ENCODE measurements at regions not wholly inside any gene's neighbourhood (a gene's known extent, or its start where the extent isn't known, plus 50 kb on each side); places are given as distances from the start of the nearest gene placed in this dataset.
A peak's percentile ranks its signal among the peaks of the same experiment; 100 is the strongest.

DNA sequence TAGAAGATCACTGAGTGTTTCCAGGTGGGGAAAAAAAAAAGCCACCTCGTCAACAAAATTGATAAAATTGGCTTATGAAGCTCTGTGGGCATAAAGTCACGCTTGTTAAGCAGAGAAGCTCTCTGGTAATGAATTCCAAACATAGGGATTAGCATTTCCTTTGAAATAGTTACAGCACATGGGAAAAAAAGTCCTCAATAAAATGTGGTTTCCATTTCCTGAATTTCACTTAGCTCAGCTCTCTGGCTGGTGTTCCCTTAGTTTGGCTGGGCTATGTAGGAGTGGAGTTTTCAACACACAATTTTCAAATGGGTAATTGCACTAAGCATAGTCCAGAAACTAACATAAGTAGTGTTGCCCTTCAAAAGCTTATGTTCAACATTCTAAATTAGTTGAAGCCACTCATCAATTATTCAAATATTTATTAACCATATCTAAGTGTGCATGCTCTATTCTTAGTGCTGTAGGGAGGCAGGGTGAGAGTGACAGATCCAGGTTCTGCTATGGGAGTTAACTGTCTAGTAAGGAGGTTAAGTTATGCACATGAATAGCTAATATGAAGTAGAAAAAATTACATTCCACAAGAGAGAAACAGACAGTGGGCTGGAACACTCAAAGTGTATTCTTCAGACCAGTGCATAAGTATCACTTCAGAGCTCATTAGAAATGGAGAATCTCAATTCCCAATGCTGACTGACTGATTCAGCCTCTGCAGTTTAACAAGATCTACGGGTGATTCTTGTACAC is 445.7 kb downstream of the SMARCA1 start:
- DNase-seq = peak; percentile 1

DNA sequence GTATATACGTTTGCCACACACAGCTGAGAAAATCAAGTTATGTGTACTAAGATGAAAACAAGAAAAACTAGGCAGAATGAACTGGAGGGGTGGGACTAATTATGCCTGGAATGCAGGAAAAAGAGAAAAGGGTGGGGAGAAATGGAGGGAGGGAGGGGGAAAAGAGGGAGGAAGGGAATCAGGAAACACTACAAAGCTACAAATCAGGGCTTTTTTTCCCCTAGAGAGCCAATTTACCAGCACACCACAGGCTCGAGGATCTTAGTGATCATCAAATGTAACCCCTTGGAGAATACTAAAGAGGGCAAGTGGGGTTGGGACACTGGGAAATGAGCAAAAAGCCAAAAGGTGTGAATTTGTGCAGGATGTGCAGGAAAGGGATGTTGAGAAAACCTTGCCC is 451.9 kb downstream of the SMARCA1 start:
- DNase-seq = no peak

GRCh38 chrX:129065895-129066294 is 457.4 kb downstream of the SMARCA1 start:
- DNase-seq = no peak

DNA sequence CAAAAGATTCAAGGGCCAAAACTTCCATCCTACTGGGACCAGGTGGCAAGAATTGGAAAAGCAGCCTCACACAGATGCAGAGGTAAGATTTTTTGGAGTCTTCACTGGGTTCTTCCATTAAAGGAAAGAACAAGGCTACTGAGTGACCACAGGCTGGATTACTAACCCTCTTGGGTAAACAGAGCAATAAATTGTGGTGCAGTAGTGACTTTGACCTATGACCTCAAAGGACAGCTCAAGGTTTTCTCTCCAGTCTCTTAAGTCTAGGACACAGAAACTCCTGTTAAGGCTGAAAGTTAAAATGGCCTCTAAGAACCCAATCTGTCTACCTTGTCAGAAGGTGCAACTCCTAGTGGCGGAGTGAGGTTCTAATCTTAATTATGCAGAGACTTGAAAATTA is 464.9 kb downstream of the SMARCA1 start:
- no peak for DNase-seq

DNA sequence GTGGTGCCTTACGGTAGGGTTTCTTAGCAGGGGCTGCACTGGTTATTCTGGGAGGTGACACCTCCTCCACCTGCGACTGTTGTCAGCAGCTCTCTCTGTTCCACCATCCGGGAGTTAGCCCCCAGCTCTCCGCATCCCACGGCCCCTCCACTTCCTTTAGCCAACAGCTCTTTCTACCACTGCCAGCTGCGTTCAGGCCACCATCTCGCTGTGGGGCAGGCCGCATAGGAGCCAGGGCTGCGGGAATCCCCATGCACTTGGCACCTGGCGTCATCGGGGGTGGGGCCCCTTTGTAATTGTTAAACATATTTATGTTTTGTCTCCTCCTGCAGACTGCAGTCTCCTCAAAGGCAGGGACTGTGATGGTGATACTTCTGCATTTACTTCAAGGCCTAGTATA is 480.2 kb downstream of the SMARCA1 start:
- no peak for DNase-seq

GRCh38 chrX:129041319-129041718 is 482.0 kb downstream of the SMARCA1 start:
- DNase-seq = no peak

DNA sequence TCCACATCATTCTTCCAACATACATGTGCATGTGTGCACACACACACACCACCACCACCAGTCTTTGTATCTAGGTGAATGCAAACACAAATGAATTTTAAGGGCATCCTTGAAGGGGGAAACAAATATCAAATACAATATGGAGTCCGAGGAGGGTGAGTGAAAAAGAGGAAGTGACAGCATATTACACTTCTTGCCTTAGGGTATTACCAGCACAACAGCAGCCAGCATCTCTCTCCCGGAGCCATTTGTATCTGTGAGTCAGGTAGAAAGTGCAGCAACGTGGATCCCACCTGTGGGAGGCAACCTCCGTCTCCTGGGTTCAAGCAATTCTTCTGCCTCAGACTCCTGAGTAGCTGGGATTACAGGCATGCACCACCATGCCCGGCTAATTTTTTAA is 483.2 kb downstream of the SMARCA1 start:
- DNase-seq = no peak

DNA sequence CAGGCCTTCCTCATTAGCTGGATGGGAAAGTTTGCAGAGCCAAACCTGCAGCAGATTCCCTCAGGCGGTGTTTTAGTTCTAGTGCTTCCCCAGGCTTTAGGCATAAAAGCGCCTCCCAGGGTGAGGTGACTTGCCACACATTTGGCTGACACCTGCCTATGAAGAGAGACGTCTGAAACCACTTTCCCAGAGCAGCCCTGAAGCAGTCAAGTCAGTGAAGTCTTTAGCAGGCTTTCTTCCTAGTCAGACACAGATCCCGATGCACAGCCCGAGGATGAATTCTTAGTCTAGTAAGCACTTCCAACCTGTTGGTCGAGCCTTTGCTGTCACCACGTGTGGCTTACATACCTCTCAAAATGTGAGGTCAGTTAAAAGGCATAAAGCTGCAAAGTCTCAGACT is 484.1 kb downstream of the SMARCA1 start:
- DNase-seq = no peak

DNA sequence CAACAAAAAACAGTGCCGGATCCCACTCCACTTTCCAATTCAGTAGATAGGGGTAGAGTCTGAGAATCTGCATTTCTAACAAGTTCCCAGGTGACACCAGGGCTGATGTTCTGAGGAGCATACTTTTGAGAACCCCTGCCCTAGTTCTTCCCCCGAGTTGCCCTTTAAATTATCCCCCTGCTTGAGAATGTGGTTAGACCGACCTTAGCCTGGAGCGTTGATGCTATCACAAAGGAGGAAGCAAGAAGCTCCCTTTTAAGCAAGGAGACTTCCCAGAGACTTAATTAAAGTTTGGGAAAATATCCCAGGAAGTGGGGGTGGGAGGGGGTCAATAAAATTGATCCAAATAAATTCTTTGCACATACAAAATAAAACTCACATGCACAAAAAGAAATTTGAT is 485.9 kb downstream of the SMARCA1 start:
- DNase-seq = no peak

DNA sequence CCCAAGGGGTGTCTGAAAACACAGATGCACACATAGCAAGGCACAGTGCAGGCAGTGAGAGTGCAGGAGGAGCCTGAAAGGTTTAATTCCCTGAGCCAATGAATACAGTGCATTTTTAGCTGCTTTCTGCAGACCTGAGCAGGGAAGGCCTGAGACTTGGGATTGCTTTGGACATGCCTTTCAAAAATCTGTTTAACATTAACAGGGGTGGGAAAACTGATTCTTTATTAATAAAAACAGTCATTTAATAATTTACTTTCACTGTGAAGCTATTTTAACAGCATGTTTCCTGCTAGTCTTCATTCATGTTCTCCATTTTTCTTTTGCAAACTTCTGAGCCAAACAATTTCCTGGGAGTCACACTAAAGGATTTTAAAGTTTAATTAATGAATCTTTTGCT is 488.1 kb downstream of the SMARCA1 start:
- DNase-seq = no peak

GRCh38 chrX:129034196-129034595 is 489.1 kb downstream of the SMARCA1 start:
- DNase-seq = no peak

GRCh38 chrX:129026202-129026601 is 497.1 kb downstream of the SMARCA1 start:
- no peak for DNase-seq

- no peak for DNase-seq
Observed at GRCh38 chrX:129025376-129025775, 497.9 kb downstream of the SMARCA1 start.

- DNase-seq = no peak
Observed at GRCh38 chrX:129019412-129019811, 503.9 kb downstream of the SMARCA1 start.

GRCh38 chrX:129015381-129015780 is 507.9 kb downstream of the SMARCA1 start:
- DNase-seq = no peak

GRCh38 chrX:129013574-129013973 is 509.7 kb downstream of the SMARCA1 start:
- no peak for DNase-seq

DNA sequence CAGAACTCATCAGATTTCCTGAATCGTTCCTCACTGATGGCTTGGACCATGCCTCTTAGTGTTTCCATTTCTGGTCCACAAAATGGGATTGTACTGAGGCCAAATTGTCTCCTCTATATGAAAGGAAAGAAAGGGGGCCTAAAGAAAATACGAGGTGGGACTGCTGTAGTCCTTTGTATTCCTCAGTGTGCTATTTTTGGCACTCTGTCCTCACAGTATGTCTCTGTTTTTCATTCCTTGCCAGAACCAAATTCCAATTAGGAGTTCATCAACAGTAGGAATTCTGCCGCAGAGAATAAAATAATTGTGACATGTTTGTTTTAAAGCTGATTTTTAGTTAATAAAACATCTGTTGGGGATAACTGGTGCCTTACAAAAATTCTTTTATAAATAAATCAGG is 515.7 kb downstream of the SMARCA1 start:
- DNase-seq = no peak

DNA sequence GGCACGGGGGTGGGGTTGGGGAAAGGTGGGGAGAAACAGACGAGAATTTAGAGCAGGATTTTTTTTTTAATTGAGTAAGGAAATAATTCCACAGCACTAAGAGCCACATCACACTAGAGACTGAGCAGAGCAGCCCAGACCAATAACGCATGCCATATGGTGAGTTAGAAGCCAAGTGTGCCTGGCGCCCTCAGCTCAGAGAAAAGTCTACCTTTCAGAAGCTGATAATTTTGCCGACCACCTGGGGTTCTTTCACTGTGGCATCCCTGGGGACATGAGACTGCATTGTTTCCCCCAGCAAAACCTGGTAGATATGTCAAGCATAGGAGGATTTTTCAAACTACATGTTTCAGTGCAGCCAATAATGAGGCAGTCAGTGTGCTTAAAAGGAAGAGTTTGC is 516.8 kb downstream of the SMARCA1 start:
- DNase-seq = no peak

GRCh38 chrX:129000797-129001196 is 522.5 kb downstream of the SMARCA1 start:
- no peak for DNase-seq

DNA sequence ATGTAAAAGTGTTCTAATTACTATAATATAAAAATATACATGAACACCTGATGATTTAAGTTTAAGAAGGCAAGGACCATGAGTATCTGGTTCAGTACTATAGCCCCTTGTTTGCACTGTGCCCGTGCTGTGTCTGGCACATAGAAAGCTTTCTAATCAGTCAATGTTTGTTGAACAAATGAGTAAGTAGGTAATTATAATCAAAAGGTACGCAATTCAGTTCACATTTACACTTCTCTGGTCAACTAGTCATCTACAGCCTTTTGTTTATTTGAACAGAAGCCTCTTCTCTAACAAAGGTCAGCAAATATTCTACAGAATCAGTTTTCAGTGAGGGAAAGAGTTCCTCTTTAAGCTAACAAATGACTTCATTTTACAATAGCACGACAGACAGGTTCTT is 523.3 kb downstream of the SMARCA1 start:
- no peak for DNase-seq

GRCh38 chrX:128992107-128992971 is 531.0 kb downstream of the SMARCA1 start:
- no peak for DNase-seq

- peak; percentile 21 for DNase-seq
Observed at GRCh38 chrX:128975745-128976144, 547.5 kb downstream of the SMARCA1 start.

DNA sequence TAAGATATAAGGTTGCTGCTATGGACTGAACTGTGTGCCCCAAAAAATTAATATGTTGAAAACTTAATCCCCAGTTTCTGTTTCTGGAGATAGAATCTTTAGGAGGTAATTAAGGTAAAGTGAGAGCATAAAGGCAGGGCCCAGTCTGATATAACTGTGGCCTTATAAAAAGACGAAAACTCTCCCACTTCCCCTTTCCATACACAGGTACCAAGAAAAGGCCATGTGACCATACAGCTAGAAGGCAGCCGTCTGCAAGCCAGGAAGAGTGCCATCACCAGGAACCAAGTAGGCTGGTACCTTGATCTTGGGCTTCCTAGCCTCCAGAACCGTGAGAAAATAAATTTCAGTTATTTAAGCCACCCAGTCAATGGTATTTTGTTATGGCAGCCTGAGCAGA is 550.3 kb downstream of the SMARCA1 start:
- DNase-seq = no peak

GRCh38 chrX:128961290-128961689 is 562.0 kb downstream of the SMARCA1 start:
- no peak for DNase-seq
